ENCODE measurements at regions not wholly inside any gene's neighbourhood (a gene's known extent, or its start where the extent isn't known, plus 50 kb on each side); places are given as distances from the start of the nearest gene placed in this dataset.
A peak's percentile ranks its signal among the peaks of the same experiment; 100 is the strongest.

DNA sequence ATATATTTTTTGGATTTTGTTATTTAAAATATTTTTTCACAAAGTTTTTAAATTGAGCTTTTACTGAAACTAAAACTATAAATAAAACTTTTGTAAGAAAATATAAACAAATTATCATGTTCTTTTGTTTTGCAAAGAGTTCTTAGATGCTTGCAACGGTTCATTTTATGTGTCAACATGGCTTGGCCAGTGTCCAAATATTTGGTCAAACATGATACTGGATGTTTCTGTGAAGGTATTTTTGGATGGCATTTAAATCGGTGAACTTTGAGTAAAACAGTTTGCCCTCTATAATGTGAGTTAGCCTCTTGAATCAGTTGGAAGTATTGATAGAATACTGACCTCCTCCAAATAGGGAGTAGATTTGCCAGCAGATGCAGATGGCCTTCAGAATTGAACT lies 612.6 kb upstream of the NECTIN3 start:
- Histone ChIP-seq H3K9me3 (replicated peaks; ENCODE audit: control insufficient read depth, insufficient read depth, low read depth, low read length) (no peaks in the 10 kb centered on the region), H3K27ac (ENCODE audit: extremely low read depth, low read depth, low read length) (no peak overlapping the region), H3K9ac (ENCODE audit: insufficient read depth in 1 of 2, low read depth in 2 of 2, low read length in 2 of 2) (no peak overlapping the region), H2AFZ (ENCODE audit: low read depth, low read length) (peak overlapping the region; percentile 32; the same call in 1 of the 2 replicates), H3K4me3 (no peak overlapping the region), H3K27me3 (ENCODE audit: control insufficient read depth in 2 of 2, insufficient read depth in 2 of 2, low read length in 2 of 2) (no peaks in the 10 kb centered on the region), H3K36me3 (ENCODE audit: control insufficient read depth, insufficient read depth, low read length) (no peaks in the 10 kb centered on the region), H4K20me1 (replicated peaks; ENCODE audit: control insufficient read depth, insufficient read depth, low read length) (no peaks in the 10 kb centered on the region), H3K9me1 (ENCODE audit: control insufficient read depth, insufficient read depth, low read length) (no peaks in the 10 kb centered on the region), H3K79me2 (ENCODE audit: control insufficient read depth, insufficient read depth, low read length) (no peaks in the 10 kb centered on the region), H3K4me2 (ENCODE audit: insufficient read depth, low read length) (no peak overlapping the region), H3K4me1 (replicated peaks in 1 of 2; ENCODE audit: control insufficient read depth in 2 of 2, insufficient read depth in 2 of 2, low read length in 2 of 2) (no peaks in the 10 kb centered on the region; a peak in 1 of 5 replicates)
- intact Hi-C loops (cut with micrococcal nuclease): no loop called here
- in situ Hi-C loops (cut with MboI): no loop called here
- WGBS (ENCODE audit: insufficient coverage, low coverage, missing lambda C conversion rate): 18% methylated on average over 2 of the region's 2 CpGs
- ATAC-seq: no peak
- no TSS peak for BruUV-seq (replicated peaks)
- TF ChIP-seq HMG20B (CRISPR knock-in tag; IDR thresholded peaks at IDR 0.05): no peak
- TF ChIP-seq NFIC (IDR thresholded peaks at IDR 0.05): peak; percentile 32; the same call in 1 of the 2 replicates
- no peak for FAIRE-seq
- CTCF ChIA-PET (ENCODE audit: low intra/inter-chr PET ratio): no interaction called here
- no peak for DNase-seq (ENCODE audit: extremely low read depth in 1 of 4, low spot score in 3 of 4)
- POLR2A ChIA-PET: interaction anchor here (0.6 kb wide), 1 partner anchor 1984 kb away, joined by 4 read pairs; no protein-coding TSS in a partner anchor

DNA sequence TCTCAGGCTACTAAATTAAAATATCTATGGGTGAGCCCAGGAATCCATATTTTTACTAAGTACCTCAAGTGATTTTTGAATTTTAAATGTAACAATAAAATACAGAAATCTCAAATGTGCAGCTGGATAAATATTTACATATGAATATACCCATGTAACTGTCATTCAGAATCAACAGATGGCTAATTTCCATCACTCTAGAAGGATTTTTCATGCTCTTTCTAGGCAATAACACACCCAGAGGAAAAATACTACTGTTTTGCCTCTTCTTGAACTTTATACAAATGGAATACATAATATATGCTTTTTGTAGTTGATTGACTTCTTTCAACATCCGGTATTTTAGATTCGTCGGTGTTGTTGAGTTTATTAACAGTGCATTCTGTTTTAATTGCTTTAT lies 601.3 kb upstream of the NECTIN3 start:
- Histone ChIP-seq H4K20me1 (replicated peaks; ENCODE audit: control insufficient read depth, insufficient read depth, low read length) (no peaks in the 10 kb centered on the region), H3K9me1 (ENCODE audit: control insufficient read depth, insufficient read depth, low read length) (no peaks in the 10 kb centered on the region), H3K9me3 (replicated peaks; ENCODE audit: control insufficient read depth, insufficient read depth, low read depth, low read length) (no peaks in the 10 kb centered on the region), H3K4me2 (ENCODE audit: insufficient read depth, low read length) (no peak overlapping the region), H3K4me1 (replicated peaks in 1 of 2; ENCODE audit: control insufficient read depth in 2 of 2, insufficient read depth in 2 of 2, low read length in 2 of 2) (no peaks in the 10 kb centered on the region), H3K27ac (ENCODE audit: extremely low read depth, low read depth, low read length) (no peak overlapping the region), H3K4me3 (no peak overlapping the region), H3K27me3 (ENCODE audit: control insufficient read depth in 2 of 2, insufficient read depth in 2 of 2, low read length in 2 of 2) (no peaks in the 10 kb centered on the region), H3K79me2 (ENCODE audit: control insufficient read depth, insufficient read depth, low read length) (no peaks in the 10 kb centered on the region), H2AFZ (ENCODE audit: low read depth, low read length) (no peak overlapping the region), H3K9ac (ENCODE audit: insufficient read depth in 1 of 2, low read depth in 2 of 2, low read length in 2 of 2) (no peak overlapping the region), H3K36me3 (ENCODE audit: control insufficient read depth, insufficient read depth, low read length) (no peaks in the 10 kb centered on the region)
- POLR2A ChIA-PET: no interaction called here
- ATAC-seq: no peak
- no TSS peak for BruUV-seq (replicated peaks)
- in situ Hi-C loops (cut with MboI): no loop called here
- DNase-seq (ENCODE audit: extremely low read depth in 1 of 4, low spot score in 3 of 4): no peak
- FAIRE-seq: no peak
- intact Hi-C loops (cut with micrococcal nuclease): no loop called here
- 21% methylated on average over 3 of the region's 3 CpGs for WGBS (ENCODE audit: insufficient coverage, low coverage, missing lambda C conversion rate)
- CTCF ChIA-PET (ENCODE audit: low intra/inter-chr PET ratio): no interaction called here
- TF ChIP-seq TRIM28 (IDR thresholded peaks at IDR 0.05) (no peak), ZNF197 (CRISPR knock-in tag; IDR thresholded peaks at IDR 0.05; ENCODE audit: low read depth) (no peak), EP400 (IDR thresholded peaks at IDR 0.05) (no peak), KLF10 (CRISPR knock-in tag; IDR thresholded peaks at IDR 0.05) (no peak), ZNF695 (CRISPR knock-in tag; IDR thresholded peaks at IDR 0.05) (no peak)
- TF ChIP-seq, protein P1, sequence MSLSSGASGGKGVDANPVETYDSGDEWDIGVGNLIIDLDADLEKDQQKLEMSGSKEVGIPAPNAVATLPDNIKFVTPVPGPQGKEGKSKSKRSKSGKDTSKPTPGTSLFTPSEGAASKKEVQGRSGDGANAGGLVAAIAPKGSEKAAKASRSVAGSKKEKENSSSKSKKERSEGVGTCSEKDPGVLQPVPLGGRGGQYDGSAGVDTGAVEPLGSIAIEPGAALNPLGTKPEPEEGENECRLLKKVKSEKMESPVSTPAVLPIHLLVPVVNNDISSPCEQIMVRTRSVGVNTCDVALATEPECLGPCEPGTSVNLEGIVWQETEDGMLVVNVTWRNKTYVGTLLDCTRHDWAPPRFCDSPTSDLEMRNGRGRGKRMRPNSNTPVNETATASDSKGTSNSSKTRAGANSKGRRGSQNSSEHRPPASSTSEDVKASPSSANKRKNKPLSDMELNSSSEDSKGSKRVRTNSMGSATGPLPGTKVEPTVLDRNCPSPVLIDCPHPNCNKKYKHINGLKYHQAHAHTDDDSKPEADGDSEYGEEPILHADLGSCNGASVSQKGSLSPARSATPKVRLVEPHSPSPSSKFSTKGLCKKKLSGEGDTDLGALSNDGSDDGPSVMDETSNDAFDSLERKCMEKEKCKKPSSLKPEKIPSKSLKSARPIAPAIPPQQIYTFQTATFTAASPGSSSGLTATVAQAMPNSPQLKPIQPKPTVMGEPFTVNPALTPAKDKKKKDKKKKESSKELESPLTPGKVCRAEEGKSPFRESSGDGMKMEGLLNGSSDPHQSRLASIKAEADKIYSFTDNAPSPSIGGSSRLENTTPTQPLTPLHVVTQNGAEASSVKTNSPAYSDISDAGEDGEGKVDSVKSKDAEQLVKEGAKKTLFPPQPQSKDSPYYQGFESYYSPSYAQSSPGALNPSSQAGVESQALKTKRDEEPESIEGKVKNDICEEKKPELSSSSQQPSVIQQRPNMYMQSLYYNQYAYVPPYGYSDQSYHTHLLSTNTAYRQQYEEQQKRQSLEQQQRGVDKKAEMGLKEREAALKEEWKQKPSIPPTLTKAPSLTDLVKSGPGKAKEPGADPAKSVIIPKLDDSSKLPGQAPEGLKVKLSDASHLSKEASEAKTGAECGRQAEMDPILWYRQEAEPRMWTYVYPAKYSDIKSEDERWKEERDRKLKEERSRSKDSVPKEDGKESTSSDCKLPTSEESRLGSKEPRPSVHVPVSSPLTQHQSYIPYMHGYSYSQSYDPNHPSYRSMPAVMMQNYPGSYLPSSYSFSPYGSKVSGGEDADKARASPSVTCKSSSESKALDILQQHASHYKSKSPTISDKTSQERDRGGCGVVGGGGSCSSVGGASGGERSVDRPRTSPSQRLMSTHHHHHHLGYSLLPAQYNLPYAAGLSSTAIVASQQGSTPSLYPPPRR (CRISPR knock-in tag; IDR thresholded peaks at IDR 0.05; ENCODE audit: borderline replicate concordance): no peak
- TF ChIP-seq, protein P2, sequence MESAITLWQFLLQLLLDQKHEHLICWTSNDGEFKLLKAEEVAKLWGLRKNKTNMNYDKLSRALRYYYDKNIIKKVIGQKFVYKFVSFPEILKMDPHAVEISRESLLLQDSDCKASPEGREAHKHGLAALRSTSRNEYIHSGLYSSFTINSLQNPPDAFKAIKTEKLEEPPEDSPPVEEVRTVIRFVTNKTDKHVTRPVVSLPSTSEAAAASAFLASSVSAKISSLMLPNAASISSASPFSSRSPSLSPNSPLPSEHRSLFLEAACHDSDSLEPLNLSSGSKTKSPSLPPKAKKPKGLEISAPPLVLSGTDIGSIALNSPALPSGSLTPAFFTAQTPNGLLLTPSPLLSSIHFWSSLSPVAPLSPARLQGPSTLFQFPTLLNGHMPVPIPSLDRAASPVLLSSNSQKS (CRISPR knock-in tag; IDR thresholded peaks at IDR 0.05): no peak
- TF ChIP-seq, protein P3, sequence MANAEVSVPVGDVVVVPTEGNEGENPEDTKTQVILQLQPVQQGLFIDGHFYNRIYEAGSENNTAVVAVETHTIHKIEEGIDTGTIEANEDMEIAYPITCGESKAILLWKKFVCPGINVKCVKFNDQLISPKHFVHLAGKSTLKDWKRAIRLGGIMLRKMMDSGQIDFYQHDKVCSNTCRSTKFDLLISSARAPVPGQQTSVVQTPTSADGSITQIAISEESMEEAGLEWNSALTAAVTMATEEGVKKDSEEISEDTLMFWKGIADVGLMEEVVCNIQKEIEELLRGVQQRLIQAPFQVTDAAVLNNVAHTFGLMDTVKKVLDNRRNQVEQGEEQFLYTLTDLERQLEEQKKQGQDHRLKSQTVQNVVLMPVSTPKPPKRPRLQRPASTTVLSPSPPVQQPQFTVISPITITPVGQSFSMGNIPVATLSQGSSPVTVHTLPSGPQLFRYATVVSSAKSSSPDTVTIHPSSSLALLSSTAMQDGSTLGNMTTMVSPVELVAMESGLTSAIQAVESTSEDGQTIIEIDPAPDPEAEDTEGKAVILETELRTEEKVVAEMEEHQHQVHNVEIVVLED (CRISPR knock-in tag; IDR thresholded peaks at IDR 0.05): no peak

Data from K562 (cell line).